NOMO-1 (cell line): ENCODE measurements at regions not wholly inside any gene's neighbourhood (a gene's known extent, or its start where the extent isn't known, plus 50 kb on each side); places are given as distances from the start of the nearest gene placed in this dataset.

Experiments used
- DNase-seq, 2 experiments: peaks; one replicate each; lab custom pipeline; 2025; ENCODE audit not compliant: unreplicated experiment in 2 of 2; lab: John Stamatoyannopoulos, UW

GRCh38 chr2:5364361-5364760 is 327.8 kb upstream of the SOX11 start:
- DNase-seq = no peak

DNA sequence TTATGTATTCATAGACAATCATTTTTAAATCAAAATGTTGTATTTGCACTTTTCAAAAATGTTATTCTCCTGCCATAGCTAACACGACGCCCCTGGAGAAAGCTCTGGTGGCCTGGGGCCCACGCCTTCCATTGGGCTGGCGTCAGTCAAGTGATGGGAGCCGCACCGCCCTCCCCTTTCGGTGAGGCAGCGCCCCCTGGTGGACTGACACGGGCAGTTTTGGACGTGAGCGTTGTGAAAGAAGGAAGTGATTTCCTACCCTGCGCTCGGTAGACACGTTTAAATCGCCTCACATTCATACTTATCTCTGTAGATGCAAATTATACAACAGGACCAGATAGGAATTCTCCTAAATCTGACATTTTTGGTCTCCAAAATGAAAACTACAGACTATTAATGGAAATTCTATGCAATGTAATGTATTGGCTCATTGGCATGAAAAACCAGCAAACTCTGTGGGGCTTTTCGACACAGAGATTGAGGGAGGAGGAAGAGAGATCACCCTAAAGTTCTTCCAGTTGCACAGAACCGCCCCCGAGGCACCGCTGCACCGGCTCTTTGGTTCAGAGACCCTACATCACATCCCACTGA is 326.2 kb upstream of the SOX11 start:
- DNase-seq = peak; percentile 4 to 16

GRCh38 chr2:5367321-5367720 is 324.9 kb upstream of the SOX11 start:
- no peak for DNase-seq

DNA sequence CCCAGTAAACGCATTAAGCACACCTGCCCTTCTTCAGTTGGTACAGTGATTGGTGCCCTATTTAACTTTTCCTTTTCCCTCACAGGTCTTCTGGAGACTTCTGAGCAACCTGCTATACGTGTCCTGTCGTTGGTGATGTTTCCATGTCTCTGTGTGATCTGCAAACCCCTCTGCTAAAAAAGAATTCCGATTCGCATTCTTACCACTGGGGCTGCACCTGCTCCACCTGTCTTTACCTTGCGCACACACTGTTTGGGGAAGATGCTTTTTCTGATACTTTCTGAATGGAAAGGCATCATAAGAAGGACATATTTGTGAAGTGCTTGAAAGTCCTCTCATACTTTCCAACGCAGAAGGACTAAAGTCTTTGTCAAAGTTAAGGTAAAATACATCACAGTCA is 323.9 kb upstream of the SOX11 start:
- DNase-seq = no peak

GRCh38 chr2:5369510-5369909 is 322.7 kb upstream of the SOX11 start:
- no peak for DNase-seq

GRCh38 chr2:5370158-5370557 is 322.0 kb upstream of the SOX11 start:
- DNase-seq = no peak

DNA sequence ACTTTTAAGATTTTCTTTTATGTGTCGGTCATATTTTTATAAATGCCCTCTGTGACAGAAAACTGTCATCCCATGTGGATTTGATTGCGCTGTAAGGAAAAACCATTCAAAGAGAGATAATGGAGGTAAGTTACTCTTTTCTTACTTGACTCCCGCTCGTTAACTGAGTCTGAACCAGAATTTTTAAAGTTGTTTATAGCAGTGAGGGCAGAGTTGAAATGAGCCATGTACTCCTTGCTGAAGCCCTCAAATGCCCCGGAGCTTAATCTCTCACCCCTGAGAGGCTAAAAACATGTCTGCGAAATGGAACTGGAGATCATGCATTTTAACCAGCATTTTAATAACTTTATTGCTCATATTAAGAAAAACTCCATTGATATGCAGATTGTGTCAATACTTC is 320.0 kb upstream of the SOX11 start:
- DNase-seq = no peak

DNA sequence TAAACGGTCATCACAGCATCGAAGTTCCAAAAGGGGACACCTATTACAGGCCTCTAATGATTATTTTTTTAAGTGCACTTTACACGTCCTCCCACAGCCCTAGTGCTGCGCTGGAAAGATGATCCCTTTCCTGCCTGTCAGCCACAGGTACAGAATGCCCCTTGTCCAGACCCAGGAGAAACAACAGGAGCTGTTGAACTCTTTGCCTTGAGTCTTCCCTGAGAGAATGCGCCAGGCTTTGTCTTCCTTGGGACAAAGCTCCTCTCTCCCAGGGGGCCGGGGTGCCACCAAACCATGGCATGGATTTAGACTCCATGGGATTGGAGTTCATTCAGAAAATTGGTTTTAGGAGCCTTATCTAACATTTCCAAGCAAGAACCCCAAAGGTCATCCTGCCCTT is 319.0 kb upstream of the SOX11 start:
- DNase-seq = no peak

- no peak for DNase-seq
Observed at GRCh38 chr2:5374762-5375161, 317.4 kb upstream of the SOX11 start.

- DNase-seq = no peak
Observed at GRCh38 chr2:5377323-5377722, 314.9 kb upstream of the SOX11 start.

GRCh38 chr2:5379811-5380210 is 312.4 kb upstream of the SOX11 start:
- DNase-seq = no peak

DNA sequence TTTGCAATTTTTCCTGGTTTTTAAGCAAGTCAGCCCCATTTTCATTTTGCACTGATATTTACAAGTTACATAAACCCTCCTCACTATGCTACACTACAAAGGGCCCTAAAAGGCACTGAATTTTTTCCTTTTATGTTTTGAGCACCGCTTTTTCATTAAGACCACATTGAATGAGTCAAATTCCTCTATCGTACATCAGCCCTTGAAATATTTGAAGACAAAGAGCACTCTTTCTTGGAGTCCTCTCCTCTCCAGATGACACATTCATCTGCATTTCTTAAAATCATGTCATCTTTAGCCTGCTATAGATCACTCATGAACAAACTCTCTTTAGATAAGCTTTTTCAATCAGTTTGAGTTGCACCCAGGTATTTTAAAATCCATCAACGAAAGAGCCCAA is 306.6 kb upstream of the SOX11 start:
- DNase-seq = no peak

- no peak for DNase-seq
Observed at GRCh38 chr2:5387406-5387805, 304.8 kb upstream of the SOX11 start.

- DNase-seq = no peak
Observed at GRCh38 chr2:5389740-5390139, 302.4 kb upstream of the SOX11 start.

DNA sequence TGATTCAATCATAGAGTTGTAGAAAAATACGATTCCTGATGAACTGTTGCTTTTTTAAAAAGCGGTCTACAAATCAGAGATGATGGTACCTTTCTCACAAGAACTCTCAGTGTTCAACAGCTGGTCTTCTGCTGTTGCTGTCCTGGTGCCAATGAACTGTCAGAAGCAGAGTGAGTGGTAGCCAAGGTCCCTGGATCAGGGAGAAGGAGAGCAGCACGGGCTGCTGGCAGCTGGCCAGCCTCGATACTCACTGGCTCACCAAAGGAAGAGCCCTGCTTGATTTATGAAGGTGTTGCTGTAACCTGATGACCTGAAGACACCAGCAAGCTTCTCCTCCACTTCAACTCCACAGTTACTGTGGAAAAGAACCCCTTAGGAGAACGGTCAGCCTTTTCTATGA is 300.8 kb upstream of the SOX11 start:
- DNase-seq = no peak

DNA sequence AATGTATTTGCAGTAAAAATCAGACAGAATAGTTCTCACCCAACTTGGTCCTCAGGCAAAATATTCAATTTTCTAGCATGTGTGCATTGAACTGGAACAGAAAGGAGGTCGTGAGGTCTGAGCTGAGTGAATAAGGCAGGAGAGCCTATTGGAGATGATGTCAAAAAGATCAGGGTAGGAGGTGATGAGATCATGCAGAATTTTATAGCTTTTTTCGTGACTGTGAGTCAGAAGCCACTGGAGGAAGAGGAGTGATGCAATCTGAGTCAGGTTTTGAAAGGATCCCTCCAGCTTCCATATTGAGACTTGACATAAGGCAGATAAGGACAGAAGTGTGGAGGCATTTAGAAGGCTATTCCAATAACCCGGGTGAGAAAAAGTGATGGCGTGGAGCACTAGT is 299.5 kb upstream of the SOX11 start:
- DNase-seq = no peak

DNA sequence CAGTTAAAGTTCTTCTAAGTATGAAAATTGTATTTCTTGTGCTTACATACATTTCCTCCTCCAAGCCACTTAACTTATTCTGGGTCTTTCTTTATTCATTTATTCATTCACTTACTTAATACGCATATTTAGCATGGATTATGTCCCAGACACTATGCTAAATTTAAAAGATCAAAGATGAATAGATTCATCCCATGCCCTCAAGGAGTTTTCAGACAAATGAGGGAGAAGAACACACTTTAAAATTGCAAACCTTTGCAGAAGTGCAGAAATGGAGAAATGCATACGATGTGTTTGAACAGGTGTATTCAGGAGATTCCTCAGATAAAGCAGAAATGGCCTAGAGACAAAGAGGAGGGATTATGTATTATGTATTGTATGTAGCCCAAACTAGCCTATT is 298.7 kb upstream of the SOX11 start:
- no peak for DNase-seq

GRCh38 chr2:5394223-5394622 is 298.0 kb upstream of the SOX11 start:
- DNase-seq = no peak

- DNase-seq = no peak
Observed at GRCh38 chr2:5401115-5401657, 291.0 kb upstream of the SOX11 start.

DNA sequence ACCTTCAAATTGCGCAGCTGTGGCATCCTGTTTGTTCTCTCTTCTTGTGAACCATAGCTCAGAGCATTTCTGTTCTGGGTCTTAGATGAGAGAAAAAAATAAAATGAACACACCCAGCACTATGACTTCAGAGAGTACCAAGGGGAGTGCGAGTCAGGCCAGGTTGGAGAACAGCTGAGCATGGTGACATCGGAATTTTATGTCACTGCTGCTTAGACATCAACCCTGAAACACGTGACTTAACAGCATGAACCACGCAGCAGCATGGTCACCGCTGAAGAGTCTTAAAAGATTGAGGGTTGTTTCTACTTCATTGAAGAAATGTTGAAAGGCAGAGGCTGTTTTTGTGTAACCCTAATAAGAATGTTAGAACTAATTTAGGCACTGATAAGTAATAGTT is 288.8 kb upstream of the SOX11 start:
- no peak for DNase-seq

- no peak for DNase-seq
Observed at GRCh38 chr2:5409898-5410381, 282.2 kb upstream of the SOX11 start.

DNA sequence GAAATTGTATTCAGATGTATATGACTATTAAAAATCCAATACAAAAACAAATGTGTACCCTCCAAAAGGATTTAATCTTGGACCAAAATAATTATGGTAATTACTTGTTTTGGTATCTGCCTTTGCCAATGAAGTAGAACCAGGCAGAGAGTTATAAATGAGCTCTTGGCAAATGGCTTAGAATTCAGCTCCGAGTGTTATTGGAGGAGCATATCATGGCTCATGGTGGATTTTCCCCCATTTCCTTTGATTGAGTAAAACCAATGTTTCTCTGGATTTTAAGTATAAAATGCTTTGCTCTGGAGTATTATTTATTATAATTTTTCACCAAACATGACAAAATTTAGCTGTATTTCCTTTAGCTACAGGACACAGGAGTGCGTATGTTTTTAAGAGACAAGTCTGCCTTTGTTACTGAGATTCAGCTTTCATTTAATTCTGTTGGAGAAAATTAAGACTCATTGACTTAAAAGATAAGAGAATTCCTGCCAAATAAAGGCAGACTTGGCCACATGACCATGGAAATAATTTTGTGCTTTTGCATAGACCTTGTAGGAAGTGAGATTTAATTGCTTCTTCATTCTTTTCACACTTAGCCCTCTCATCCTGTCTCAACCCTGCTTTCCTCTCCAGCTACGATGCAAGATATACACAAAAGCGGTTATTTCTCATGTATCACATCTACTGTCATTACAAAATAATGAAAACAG is 281.0 kb upstream of the SOX11 start:
- DNase-seq = no peak
